NCI-H2196 (cell line): ENCODE measurements at regions not wholly inside any gene's neighbourhood (a gene's known extent, or its start where the extent isn't known, plus 50 kb on each side); places are given as distances from the start of the nearest gene placed in this dataset.
A peak's percentile ranks its signal among the peaks of the same experiment; 100 is the strongest.

ENCODE experiments used
- DNase-seq: peaks from one replicate; lab custom pipeline; 2025; ENCODE audit not compliant: unreplicated experiment; lab: John Stamatoyannopoulos, UW

GRCh38 chr18:42611134-42611533, 504.4 kb downstream of the RIT2 start:
- no peak for DNase-seq

- peak; percentile 81 for DNase-seq
Measured at GRCh38 chr18:42614619-42615293, 500.7 kb downstream of the RIT2 start.

- no peak for DNase-seq
Measured at GRCh38 chr18:42617221-42617620, 498.3 kb downstream of the RIT2 start.

- no peak for DNase-seq
Measured at GRCh38 chr18:42619771-42620170, 495.7 kb downstream of the RIT2 start.

- DNase-seq: no peak
Measured at GRCh38 chr18:42620657-42621056, 494.8 kb downstream of the RIT2 start.

- no peak for DNase-seq
Measured at GRCh38 chr18:42623935-42624334, 491.6 kb downstream of the RIT2 start.

GRCh38 chr18:42632801-42633200, 482.7 kb downstream of the RIT2 start:
- no peak for DNase-seq

GRCh38 chr18:42635378-42636048, 480.0 kb downstream of the RIT2 start:
- DNase-seq: no peak

GRCh38 chr18:42636309-42636708, 479.2 kb downstream of the RIT2 start:
- no peak for DNase-seq

GRCh38 chr18:42640160-42640559, 475.3 kb downstream of the RIT2 start:
- no peak for DNase-seq

- no peak for DNase-seq
Measured at GRCh38 chr18:42641996-42642395, 473.5 kb downstream of the RIT2 start.

GRCh38 chr18:42644729-42645131, 470.8 kb downstream of the RIT2 start:
- DNase-seq: no peak

- DNase-seq: no peak
Measured at GRCh38 chr18:42649331-42650035, 466.0 kb downstream of the RIT2 start.

- DNase-seq: no peak
Measured at GRCh38 chr18:42654556-42654955, 460.9 kb downstream of the RIT2 start.

- DNase-seq: no peak
Measured at GRCh38 chr18:42657551-42657950, 457.9 kb downstream of the RIT2 start.

GRCh38 chr18:42658171-42658570, 457.3 kb downstream of the RIT2 start:
- no peak for DNase-seq

GRCh38 chr18:42659187-42659586, 456.3 kb downstream of the RIT2 start:
- no peak for DNase-seq

- no peak for DNase-seq
Measured at GRCh38 chr18:42670860-42671259, 444.6 kb downstream of the RIT2 start.

GRCh38 chr18:42675810-42676209, 439.7 kb downstream of the RIT2 start:
- DNase-seq: peak; percentile 59

GRCh38 chr18:42683094-42683493, 432.4 kb downstream of the RIT2 start:
- no peak for DNase-seq

- no peak for DNase-seq
Measured at GRCh38 chr18:42689310-42689709, 426.2 kb downstream of the RIT2 start.
